Caco-2 (cell line): ENCODE measurements at regions not wholly inside any gene's neighbourhood (a gene's known extent, or its start where the extent isn't known, plus 50 kb on each side); places are given as distances from the start of the nearest gene placed in this dataset.

ENCODE experiments used
- BruUV-seq: library from RNA; stranded (reverse); fragments of 400-500 nt; replicated peaks from 2 replicates; lab custom pipeline; 2021; lab: Mats Ljungman, UMichigan
- CTCF ChIA-PET: fragments of 300-600 bp; sonication (Branson Sonifier 250); formaldehyde crosslinking; loops from one replicate; lab custom pipeline; 2022; ENCODE audit warnings: antibody characterized with exemption; lab: Charles Lee
- POLR2A ChIA-PET: fragments of 300-600 bp; sonication (Branson Sonifier 250); formaldehyde crosslinking; loops from one replicate; lab custom pipeline; 2022; ENCODE audit warnings: antibody characterized with exemption; lab: Charles Lee
- DNase-seq, 2 experiments: peaks; one replicate each; pipeline versions ENCODE4 v3.0.0 to v3.0.0-alpha.2; 2020 to 2022
- H3K27me3 ChIP-seq: replicated peaks from 2 replicates; pipeline ENCODE4 v1.6.0; 2011; ENCODE audit warnings: low read length; ENCODE audit not compliant: control insufficient read depth, insufficient read depth
- H3K36me3 ChIP-seq: 2 replicates; pipeline ENCODE4 v1.5.1; 2011; ENCODE audit warnings: low read length; ENCODE audit not compliant: control insufficient read depth, insufficient read depth
- H3K4me1 ChIP-seq: fragments of 250-450 bp; sonication (Bioruptor Pico); 2 replicates; pipeline ENCODE4 v1.5.1; 2020; ENCODE audit warnings: mild to moderate bottlenecking
- H3K4me3 ChIP-seq: 2 replicates; pipeline ENCODE4 v1.5.1; 2011; ENCODE audit warnings: low read depth, mild to moderate bottlenecking, control low read depth, low read length
- H3K9me3 ChIP-seq: fragments of 250-450 bp; sonication (Bioruptor Pico); 2 replicates; pipeline ENCODE4 v1.5.1; 2020; ENCODE audit warnings: mild to moderate bottlenecking, moderate library complexity
- H3K27ac Mint-ChIP-seq: one replicate; pipeline ENCODE4 v1.8.0; 2022; ENCODE audit warnings: mixed read lengths; ENCODE audit not compliant: unreplicated experiment
- H3K27me3 Mint-ChIP-seq: one replicate; pipeline ENCODE4 v1.8.0; 2022; ENCODE audit warnings: mixed read lengths; ENCODE audit not compliant: insufficient read depth, unreplicated experiment
- H3K36me3 Mint-ChIP-seq: one replicate; pipeline ENCODE4 v1.8.0; 2022; ENCODE audit warnings: mild to moderate bottlenecking, mixed read lengths; ENCODE audit not compliant: insufficient read depth, unreplicated experiment
- H3K4me1 Mint-ChIP-seq: one replicate; pipeline ENCODE4 v1.8.0; 2022; ENCODE audit warnings: low read depth, mixed read lengths; ENCODE audit not compliant: unreplicated experiment
- H3K4me3 Mint-ChIP-seq: one replicate; pipeline ENCODE4 v1.8.0; 2022; ENCODE audit warnings: mild to moderate bottlenecking, moderate library complexity, mixed read lengths; ENCODE audit not compliant: unreplicated experiment
- H3K9me3 Mint-ChIP-seq: one replicate; pipeline ENCODE4 v1.8.0; 2022; ENCODE audit warnings: mixed read lengths; ENCODE audit not compliant: unreplicated experiment
- CTCF ChIP-seq, 2 experiments: fragments of 200-600 bp in 1 of 2; IDR thresholded peaks; 1 replicate in 1 of 2; 2 replicates in 1 of 2; pipeline versions ENCODE4 v1.5.1 to v1.8.0; 2011 to 2022; ENCODE audit warnings: antibody characterized with exemption in 1 of 2, control low read depth in 1 of 2, inconsistent platforms in 1 of 2, low read depth in 1 of 2, low read length in 1 of 2, mild to moderate bottlenecking in 1 of 2, moderate library complexity in 1 of 2; ENCODE audit not compliant: insufficient read depth in 1 of 2, severe bottlenecking in 1 of 2, unreplicated experiment in 1 of 2
- intact Hi-C: fragments of 100-400 bp; cut with micrococcal nuclease; formaldehyde crosslinking; loops from one replicate; pipeline ENCODE4 v1.10.0; 2022; ENCODE audit not compliant: unreplicated experiment

- Mint-ChIP-seq H3K9me3 (peaks cover 11% of the 10 kb centered on the region), H3K4me1 (no peaks in the 10 kb centered on the region), H3K27me3 (peaks cover 4% of the 10 kb centered on the region), H3K36me3 (no peaks in the 10 kb centered on the region), H3K4me3 (no peak overlapping the region), H3K27ac (no peak overlapping the region)
- no peak for DNase-seq
- ChIA-PET POLR2A (no interaction called here), CTCF (no interaction called here)
- Histone ChIP-seq H3K27me3 (no peaks in the 10 kb centered on the region), H3K4me3 (no peak overlapping the region), H3K36me3 (no peaks in the 10 kb centered on the region), H3K4me1 (no peaks in the 10 kb centered on the region), H3K9me3 (peaks cover 3% of the 10 kb centered on the region; the same call in 1 of the 2 replicates)
- TF ChIP-seq CTCF (IDR thresholded peaks at IDR 0.05; ENCODE audit: insufficient read depth in 1 of 2, low read depth in 1 of 2, low read length in 1 of 2, severe bottlenecking in 1 of 2, unreplicated experiment in 1 of 2): no peak
- no TSS peak for BruUV-seq
- intact Hi-C loops: no loop called here
Measured at GRCh38 chr14:56918849-56919574, 108.7 kb upstream of the OTX2 start.

GRCh38 chr14:56905282-56905681 is 95.0 kb upstream of the OTX2 start:
- Mint-ChIP-seq H3K36me3 (no peaks in the 10 kb centered on the region), H3K27me3 (no peaks in the 10 kb centered on the region), H3K9me3 (no peaks in the 10 kb centered on the region), H3K27ac (no peak overlapping the region), H3K4me3 (no peak overlapping the region), H3K4me1 (no peaks in the 10 kb centered on the region)
- H3K4me3 ChIP-seq: no peak overlapping the region
- TF ChIP-seq CTCF (IDR thresholded peaks at IDR 0.05; ENCODE audit: insufficient read depth in 1 of 2, low read depth in 1 of 2, low read length in 1 of 2, severe bottlenecking in 1 of 2, unreplicated experiment in 1 of 2): no peak
- BruUV-seq: no TSS peak
- H3K36me3 ChIP-seq: no peaks in the 10 kb centered on the region
- DNase-seq: no peak
- H3K4me1 ChIP-seq: no peaks in the 10 kb centered on the region
- CTCF ChIA-PET: no interaction called here
- H3K27me3 ChIP-seq: no peaks in the 10 kb centered on the region; the same call in 1 of the 2 replicates
- no peaks in the 10 kb centered on the region for H3K9me3 ChIP-seq
- POLR2A ChIA-PET: no interaction called here
- intact Hi-C loops: no loop called here

GRCh38 chr14:56903304-56903969 is 93.2 kb upstream of the OTX2 start:
- ChIA-PET CTCF (no interaction called here), POLR2A (no interaction called here)
- H3K4me3 ChIP-seq: no peak overlapping the region
- Mint-ChIP-seq H3K4me3 (no peak overlapping the region), H3K27ac (no peak overlapping the region), H3K36me3 (no peaks in the 10 kb centered on the region), H3K9me3 (no peaks in the 10 kb centered on the region), H3K27me3 (no peaks in the 10 kb centered on the region), H3K4me1 (no peaks in the 10 kb centered on the region)
- H3K9me3 ChIP-seq: no peaks in the 10 kb centered on the region
- H3K27me3 ChIP-seq: no peaks in the 10 kb centered on the region; the same call in 1 of the 2 replicates
- intact Hi-C loops: no loop called here
- no peaks in the 10 kb centered on the region for H3K36me3 ChIP-seq
- no peak for DNase-seq
- BruUV-seq: no TSS peak
- TF ChIP-seq CTCF (IDR thresholded peaks at IDR 0.05; ENCODE audit: insufficient read depth in 1 of 2, low read depth in 1 of 2, low read length in 1 of 2, severe bottlenecking in 1 of 2, unreplicated experiment in 1 of 2): no peak
- H3K4me1 ChIP-seq: no peaks in the 10 kb centered on the region
